CD14-positive monocyte (primary cell): ENCODE measurements at regions not wholly inside any gene's neighbourhood (a gene's known extent, or its start where the extent isn't known, plus 50 kb on each side); places are given as distances from the start of the nearest gene placed in this dataset.

Experiments used
- DNase-seq, 3 donors: peaks; one replicate each; pipeline ENCODE4 v3.0.0-alpha.2; 2011 to 2022
- H2AFZ ChIP-seq: 2 replicates; pipeline ENCODE4 v1.6.0; 2012; ENCODE audit warnings: mild to moderate bottlenecking, low read depth, low read length, inconsistent platforms; ENCODE audit not compliant: insufficient read depth, poor library complexity, severe bottlenecking
- H3K27ac ChIP-seq, 2 donors: 1 replicate in 1 of 2; 2 replicates in 1 of 2; pipeline ENCODE4 v1.5.1; 2012 to 2013; ENCODE audit warnings: low read length in 2 of 2, control low read depth in 1 of 2, inconsistent platforms in 1 of 2, low read depth in 1 of 2, mild to moderate bottlenecking in 1 of 2
- H3K27me3 ChIP-seq, 2 donors: one replicate each; pipeline versions ENCODE4 v1.6.0 to v1.6.1; 2011 to 2013; ENCODE audit warnings: low read length in 2 of 2; ENCODE audit not compliant: control insufficient read depth in 2 of 2, insufficient read depth in 2 of 2
- H3K36me3 ChIP-seq, 2 donors: replicated peaks in 1 of 2; 1 replicate in 1 of 2; 2 replicates in 1 of 2; pipeline versions ENCODE4 v1.5.1 to v1.6.1; 2012 to 2013; ENCODE audit warnings: low read length in 2 of 2, control low read depth in 1 of 2, inconsistent platforms in 1 of 2, mild to moderate bottlenecking in 1 of 2; ENCODE audit not compliant: insufficient read depth in 2 of 2, control insufficient read depth in 1 of 2
- H3K4me1 ChIP-seq, 2 donors: 1 replicate in 1 of 2; 2 replicates in 1 of 2; pipeline versions ENCODE4 v1.5.1 to v1.6.1; 2012 to 2013; ENCODE audit warnings: low read length in 2 of 2, control low read depth in 1 of 2, inconsistent platforms in 1 of 2, mild to moderate bottlenecking in 1 of 2, moderate library complexity in 1 of 2; ENCODE audit not compliant: insufficient read depth in 2 of 2, control insufficient read depth in 1 of 2
- H3K4me2 ChIP-seq: replicated peaks from 2 replicates; pipeline ENCODE3; 2012; ENCODE audit warnings: low read length, moderate library complexity, mild to moderate bottlenecking; ENCODE audit not compliant: poor library complexity, severe bottlenecking; ENCODE audit errors: extremely low read depth
- H3K4me3 ChIP-seq, 3 experiments: fragments of 200-600 bp in 1 of 3; sonication (generic) in 1 of 3; replicated peaks in 1 of 3; 1 replicate in 2 of 3; 2 replicates in 1 of 3; pipeline ENCODE4 v1.5.1; 2011 to 2013; ENCODE audit warnings: low read length in 3 of 3, mild to moderate bottlenecking in 3 of 3, control low read depth in 2 of 3, low read depth in 2 of 3, inconsistent platforms in 1 of 3, moderate library complexity in 1 of 3
- H3K79me2 ChIP-seq: 2 replicates; pipeline ENCODE4 v1.6.0; 2012; ENCODE audit warnings: mild to moderate bottlenecking, control low read depth, inconsistent platforms, low read length, moderate library complexity; ENCODE audit not compliant: insufficient read depth
- H3K9ac ChIP-seq: 2 replicates; pipeline ENCODE4 v1.6.0; 2017; ENCODE audit warnings: low read length, mild to moderate bottlenecking; ENCODE audit not compliant: insufficient read depth, poor library complexity, severe bottlenecking
- H3K9me3 ChIP-seq, 2 donors: replicated peaks in 1 of 2; 1 replicate in 1 of 2; 2 replicates in 1 of 2; pipeline versions ENCODE4 v1.5.1 to v1.6.1; 2012 to 2013; ENCODE audit warnings: low read length in 2 of 2, control low read depth in 1 of 2; ENCODE audit not compliant: control insufficient read depth in 1 of 2, insufficient read depth in 1 of 2
- H4K20me1 ChIP-seq: 2 replicates; pipeline ENCODE4 v1.6.0; 2012; ENCODE audit warnings: mild to moderate bottlenecking, low read length, control low read depth, moderate library complexity; ENCODE audit not compliant: insufficient read depth
- H3K27ac Mint-ChIP-seq, 7 donors: one replicate each; pipeline ENCODE4 v1.8.0; 2020; ENCODE audit warnings: mild to moderate bottlenecking in 7 of 7, mixed read lengths in 7 of 7, moderate library complexity in 6 of 7, inconsistent platforms in 2 of 7
- H3K27me3 Mint-ChIP-seq, 3 donors: one replicate each; pipeline ENCODE4 v1.8.0; 2021 to 2022; ENCODE audit warnings: low read depth in 3 of 3, mild to moderate bottlenecking in 3 of 3, mixed read lengths in 3 of 3, moderate library complexity in 3 of 3, inconsistent platforms in 1 of 3
- H3K36me3 Mint-ChIP-seq, 2 donors: one replicate each; pipeline ENCODE4 v1.8.0; 2020; ENCODE audit warnings: mixed read lengths in 2 of 2, inconsistent platforms in 1 of 2, mild to moderate bottlenecking in 1 of 2
- H3K4me1 Mint-ChIP-seq: one replicate; pipeline ENCODE4 v1.8.0; 2020; ENCODE audit warnings: mild to moderate bottlenecking, mixed read lengths
- H3K4me3 Mint-ChIP-seq, 2 donors: one replicate each; pipeline ENCODE4 v1.8.0; 2020; ENCODE audit warnings: mild to moderate bottlenecking in 2 of 2, mixed read lengths in 2 of 2, moderate library complexity in 1 of 2
- H3K9me3 Mint-ChIP-seq, 7 donors: one replicate each; pipeline ENCODE4 v1.8.0; 2020 to 2022; ENCODE audit warnings: mixed read lengths in 7 of 7, mild to moderate bottlenecking in 6 of 7, moderate library complexity in 6 of 7, inconsistent platforms in 2 of 7
- WGBS: methylation state at CpG from one replicate; pipeline ENCODE4 v1.1.5; 2013; ENCODE audit warnings: missing lambda C conversion rate; ENCODE audit not compliant: insufficient coverage; 5-methylcytosine and 5-hydroxymethylcytosine counted together
- intact Hi-C, 2 donors: fragments of 100-400 bp; cut with micrococcal nuclease; formaldehyde crosslinking; loops; one replicate each; pipeline versions ENCODE4 v1.15.0 to v1.15.1; 2023
- TF ChIP-seq, protein P1 (sequence below): fragments of 200-600 bp; IDR thresholded peaks from one replicate; pipeline ENCODE4 v1.8.0; 2022; ENCODE audit warnings: antibody characterized with exemption, mild to moderate bottlenecking

DNA sequence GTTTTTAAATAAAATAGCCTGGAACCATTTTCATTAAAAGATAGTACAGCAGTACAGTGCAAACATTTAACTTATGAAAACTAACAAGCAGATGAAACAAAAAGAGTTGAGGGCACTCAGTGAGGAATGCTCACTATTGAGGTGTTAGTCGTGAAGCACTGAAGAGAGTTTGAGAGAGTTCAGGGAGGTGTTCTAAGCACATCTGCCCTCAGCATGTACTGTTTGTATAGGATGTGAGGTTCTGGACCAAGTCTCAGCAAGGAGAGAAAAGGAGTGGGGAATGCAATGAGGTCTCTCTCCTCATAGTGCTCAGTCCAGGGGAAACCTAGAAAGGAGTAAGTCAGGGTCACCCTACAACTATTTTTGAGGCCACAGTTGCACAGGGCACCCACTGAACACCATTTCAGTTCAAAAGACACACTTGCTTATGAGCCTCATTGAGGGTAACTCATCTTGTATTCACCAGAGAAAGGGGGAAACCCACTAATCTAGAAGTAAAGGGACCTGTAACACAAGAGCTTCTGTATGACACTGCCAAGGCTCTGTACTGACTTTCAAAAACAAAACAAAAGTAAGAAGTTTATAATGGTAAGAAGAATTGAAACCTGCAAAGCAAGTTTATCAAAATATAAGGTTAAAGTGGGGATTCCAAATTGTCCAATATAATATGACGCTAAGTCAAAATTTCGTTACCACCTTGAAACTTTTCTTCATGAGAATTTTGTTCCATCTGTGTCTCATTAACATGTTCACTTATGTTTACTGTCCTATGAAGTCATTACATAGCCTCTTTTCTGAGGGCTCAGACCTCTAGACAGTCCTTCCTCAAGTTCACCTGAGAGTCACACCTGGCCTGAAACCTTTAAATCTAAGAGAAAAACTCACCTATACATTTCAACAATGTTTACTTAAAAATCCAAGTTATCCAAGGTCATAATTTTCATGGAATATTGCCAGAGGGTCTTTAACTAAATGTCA is 275.3 kb downstream of the ETS1 start:
- H3K4me1 Mint-ChIP-seq: peaks cover 25% of the 10 kb centered on the region

DNA sequence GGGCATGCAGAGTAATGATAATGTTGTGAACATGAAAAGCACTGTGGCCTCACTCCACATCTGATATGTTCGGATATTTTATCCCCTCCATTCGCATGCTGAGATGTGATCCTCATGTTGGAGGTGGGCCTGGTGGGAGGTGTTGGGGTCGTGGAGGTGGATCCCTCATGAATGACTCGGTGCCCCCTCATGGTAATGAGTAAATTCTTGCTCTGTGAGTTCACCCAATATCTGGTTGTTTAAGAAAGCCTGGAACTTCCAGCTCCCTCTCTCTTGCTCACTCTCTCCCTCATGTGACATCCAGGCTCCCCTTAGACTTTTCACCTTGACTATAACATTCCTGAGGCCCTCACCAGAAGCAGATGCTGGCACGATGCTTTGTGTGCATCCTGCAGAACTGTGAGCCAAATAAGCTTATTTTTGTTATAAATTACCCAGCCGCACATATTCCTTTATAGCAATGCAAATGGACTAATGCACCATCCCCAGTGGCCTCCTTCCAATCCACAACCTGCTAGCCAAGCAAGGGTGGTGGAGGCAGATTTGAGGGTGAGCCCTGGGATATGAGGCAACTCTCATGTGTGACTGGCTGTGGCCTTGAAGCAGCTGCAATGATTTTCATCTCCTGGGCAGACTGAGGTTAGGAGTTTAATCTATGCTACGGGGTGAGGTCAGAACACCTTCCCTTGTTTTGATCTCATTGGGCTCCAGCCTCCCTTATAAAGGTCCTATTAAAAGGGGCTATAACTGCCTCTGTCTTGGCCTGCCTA is 276.5 kb downstream of the ETS1 start:
- DNase-seq: peak in 1 of 3 donors; percentile 25
- TF ChIP-seq, protein P1, sequence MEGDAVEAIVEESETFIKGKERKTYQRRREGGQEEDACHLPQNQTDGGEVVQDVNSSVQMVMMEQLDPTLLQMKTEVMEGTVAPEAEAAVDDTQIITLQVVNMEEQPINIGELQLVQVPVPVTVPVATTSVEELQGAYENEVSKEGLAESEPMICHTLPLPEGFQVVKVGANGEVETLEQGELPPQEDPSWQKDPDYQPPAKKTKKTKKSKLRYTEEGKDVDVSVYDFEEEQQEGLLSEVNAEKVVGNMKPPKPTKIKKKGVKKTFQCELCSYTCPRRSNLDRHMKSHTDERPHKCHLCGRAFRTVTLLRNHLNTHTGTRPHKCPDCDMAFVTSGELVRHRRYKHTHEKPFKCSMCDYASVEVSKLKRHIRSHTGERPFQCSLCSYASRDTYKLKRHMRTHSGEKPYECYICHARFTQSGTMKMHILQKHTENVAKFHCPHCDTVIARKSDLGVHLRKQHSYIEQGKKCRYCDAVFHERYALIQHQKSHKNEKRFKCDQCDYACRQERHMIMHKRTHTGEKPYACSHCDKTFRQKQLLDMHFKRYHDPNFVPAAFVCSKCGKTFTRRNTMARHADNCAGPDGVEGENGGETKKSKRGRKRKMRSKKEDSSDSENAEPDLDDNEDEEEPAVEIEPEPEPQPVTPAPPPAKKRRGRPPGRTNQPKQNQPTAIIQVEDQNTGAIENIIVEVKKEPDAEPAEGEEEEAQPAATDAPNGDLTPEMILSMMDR: no peak

More for the DNA sequence above, 275.3 kb downstream of the ETS1 start:
- Histone ChIP-seq H3K27me3 (no peaks in the 10 kb centered on the region), H3K9me3 (peaks cover 14 to 22% of the 10 kb centered on the region in 2 donors), H3K9ac (no peak overlapping the region), H3K27ac (no peak overlapping the region), H3K4me2 (no peak overlapping the region), H3K4me1 (peaks cover 12 to 20% of the 10 kb centered on the region in 2 donors), H3K79me2 (no peaks in the 10 kb centered on the region), H3K36me3 (no peaks in the 10 kb centered on the region), H3K4me3 (no peak overlapping the region), H4K20me1 (no peaks in the 10 kb centered on the region), H2AFZ (no peak overlapping the region)
- H3K36me3 Mint-ChIP-seq: peaks cover 3 to 9% of the 10 kb centered on the region in 2 donors
- peak overlapping the region in 1 of 7 donors; percentile 15 for H3K27ac Mint-ChIP-seq
- H3K4me3 Mint-ChIP-seq: no peak overlapping the region
- H3K9me3 Mint-ChIP-seq: peaks cover 21 to 25% (median 23%) of the 10 kb centered on the region in 7 donors
- 90% methylated on average over 1 of the region's 3 CpGs for WGBS
- intact Hi-C loops: no loop called here
- no peak for DNase-seq
- TF ChIP-seq, protein P1: no peak
- no peaks in the 10 kb centered on the region for H3K27me3 Mint-ChIP-seq

More for the DNA sequence above, 276.5 kb downstream of the ETS1 start:
- H3K9me3 Mint-ChIP-seq: peaks cover 21 to 22% (median 21%) of the 10 kb centered on the region in 7 donors
- no peaks in the 10 kb centered on the region for H3K79me2 ChIP-seq
- peaks cover 3 to 9% of the 10 kb centered on the region in 2 donors for H3K36me3 Mint-ChIP-seq
- no peak overlapping the region for H3K9ac ChIP-seq
- intact Hi-C loops: no loop called here
- H2AFZ ChIP-seq: no peak overlapping the region
- H3K36me3 ChIP-seq: no peaks in the 10 kb centered on the region
- no peak overlapping the region for H3K4me3 Mint-ChIP-seq
- no peaks in the 10 kb centered on the region for H3K27me3 Mint-ChIP-seq
- peaks cover 7 to 9% of the 10 kb centered on the region in 2 donors for H3K4me1 ChIP-seq
- H3K27ac Mint-ChIP-seq: no peak overlapping the region
- no peak overlapping the region for H3K4me3 ChIP-seq
- peaks cover 15% of the 10 kb centered on the region for H3K4me1 Mint-ChIP-seq
- H3K27me3 ChIP-seq: no peaks in the 10 kb centered on the region
- no peaks in the 10 kb centered on the region for H4K20me1 ChIP-seq
- 100% methylated on average over 2 of the region's 7 CpGs for WGBS
- peaks cover 13 to 21% of the 10 kb centered on the region in 2 donors for H3K9me3 ChIP-seq
- H3K27ac ChIP-seq: no peak overlapping the region
- H3K4me2 ChIP-seq: no peak overlapping the region
